ENCODE measurements at regions not wholly inside any gene's neighbourhood (a gene's known extent, or its start where the extent isn't known, plus 50 kb on each side); places are given as distances from the start of the nearest gene placed in this dataset.
"Not testable (repeated sequence)": the region's sequence is repeated elsewhere in the genome, so short reads cannot be mapped to it uniquely, and the experiment has no call there.

DNA sequence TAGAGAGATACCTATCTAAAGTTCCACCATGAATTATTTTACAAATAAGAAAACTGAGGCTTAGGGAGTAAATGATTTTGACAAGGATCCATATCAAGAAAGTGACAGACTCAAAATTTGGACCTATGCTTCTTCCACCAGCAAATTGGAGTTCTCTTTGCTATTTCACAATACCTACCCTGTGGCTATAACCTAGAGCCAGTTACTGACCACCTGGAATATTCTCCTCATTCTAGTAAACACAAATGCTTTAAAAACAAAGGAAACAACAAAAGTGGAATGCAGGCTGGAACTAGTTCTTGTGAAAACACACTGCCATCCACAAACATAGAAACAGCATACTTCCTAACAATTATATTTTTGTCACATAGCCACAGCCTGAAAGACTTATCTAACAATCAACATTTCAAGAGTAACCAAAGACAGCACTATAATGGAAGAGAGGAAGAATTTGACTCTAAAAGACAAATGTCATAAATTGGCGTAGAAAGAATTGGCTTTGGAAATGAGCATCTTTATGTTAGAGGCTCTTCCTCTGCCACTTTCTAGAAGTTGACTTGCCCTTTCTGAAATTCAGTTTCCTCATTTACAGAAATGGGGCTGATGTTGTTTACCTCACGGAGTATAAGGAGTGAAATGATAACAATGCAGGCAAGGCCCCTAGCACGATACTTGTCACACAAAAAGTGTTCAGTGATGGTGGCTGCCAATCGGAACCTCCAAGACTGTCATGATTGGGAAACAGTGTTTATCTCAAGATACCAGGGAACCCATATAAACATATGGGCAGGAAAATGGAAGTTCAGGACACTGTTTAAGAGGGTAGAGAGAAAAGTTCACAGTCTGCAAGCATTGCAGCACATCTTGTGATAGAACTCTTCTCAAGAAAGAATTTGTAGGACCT, 138.6 kb upstream of the LGR5 start:
- no peak for DNase-seq (ENCODE audit: low read depth)

- DNase-seq (ENCODE audit: low read depth), result no peak
These were observed 139.8 kb upstream of the LGR5 start for GRCh38 chr12:71299541-71300376.

- no peak for DNase-seq (ENCODE audit: low read depth)
These were observed 140.1 kb upstream of the TSPAN8 start for GRCh38 chr12:71297930-71298329.

DNA sequence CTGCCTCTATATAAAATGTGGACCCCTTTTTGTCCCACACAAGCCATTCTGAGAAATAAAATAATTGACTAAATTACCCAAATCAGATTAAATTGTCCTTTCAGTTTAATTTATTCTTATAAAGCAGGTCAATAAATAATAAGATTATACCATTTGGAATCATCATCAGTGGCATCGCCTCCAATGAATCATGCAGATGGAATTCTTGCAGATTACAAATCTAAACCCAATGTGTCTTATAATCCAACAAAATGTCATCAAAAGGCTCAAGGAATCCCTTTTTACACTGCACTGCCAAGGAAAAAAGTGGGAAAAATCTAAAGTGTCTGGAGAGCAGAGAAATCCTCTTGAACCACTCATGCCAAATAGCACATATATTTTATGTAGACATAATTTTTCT, 138.2 kb upstream of the TSPAN8 start:
- DNase-seq (ENCODE audit: low read depth), result no peak

- DNase-seq (ENCODE audit: low read depth), result no peak
These were observed 133.9 kb upstream of the TSPAN8 start for GRCh38 chr12:71291746-71292145.

- no peak for DNase-seq (ENCODE audit: low read depth)
These were observed 126.1 kb upstream of the TSPAN8 start for GRCh38 chr12:71283883-71284282.

DNA sequence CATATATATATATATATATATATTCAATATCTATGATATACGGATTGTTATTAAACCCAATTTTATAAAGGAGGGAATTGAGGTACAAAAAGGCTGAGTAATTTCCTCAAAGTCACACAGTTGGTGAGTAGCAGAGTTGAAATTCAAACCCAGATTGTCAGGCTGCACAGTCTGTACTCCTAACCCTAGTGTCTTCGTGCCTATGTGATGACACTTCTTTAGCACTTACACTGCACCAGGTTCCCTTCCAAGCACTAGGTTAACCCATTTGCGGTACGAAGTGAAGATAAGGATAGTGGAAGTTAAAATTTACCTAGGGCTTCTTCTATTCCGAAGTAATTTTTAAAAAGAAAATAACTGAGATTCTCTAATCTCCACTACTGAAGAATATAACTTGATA, 125.1 kb upstream of the TSPAN8 start:
- DNase-seq (ENCODE audit: low read depth), result no peak

GRCh38 chr12:71282020-71282419, 124.2 kb upstream of the TSPAN8 start:
- DNase-seq (ENCODE audit: low read depth), result no peak

DNA sequence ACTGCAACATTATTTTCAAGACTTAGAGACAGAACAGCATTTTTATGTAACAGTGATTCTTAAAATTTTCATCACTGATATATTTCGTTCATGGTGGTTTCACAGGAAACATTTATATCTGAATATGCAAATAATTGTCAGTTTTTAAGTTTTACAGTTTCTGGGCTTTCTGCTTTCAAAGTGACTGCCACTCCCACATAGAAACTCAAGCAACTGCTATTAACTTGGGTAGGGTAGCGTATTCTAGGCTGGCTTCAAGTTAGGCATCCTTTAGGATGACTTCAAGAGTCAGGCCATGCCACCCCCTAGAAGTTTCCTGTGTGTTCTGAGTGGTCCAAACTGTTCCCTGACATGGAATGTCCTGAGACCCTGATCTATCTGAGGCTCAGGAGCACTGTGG, 123.6 kb upstream of the TSPAN8 start:
- no peak for DNase-seq (ENCODE audit: low read depth)

DNA sequence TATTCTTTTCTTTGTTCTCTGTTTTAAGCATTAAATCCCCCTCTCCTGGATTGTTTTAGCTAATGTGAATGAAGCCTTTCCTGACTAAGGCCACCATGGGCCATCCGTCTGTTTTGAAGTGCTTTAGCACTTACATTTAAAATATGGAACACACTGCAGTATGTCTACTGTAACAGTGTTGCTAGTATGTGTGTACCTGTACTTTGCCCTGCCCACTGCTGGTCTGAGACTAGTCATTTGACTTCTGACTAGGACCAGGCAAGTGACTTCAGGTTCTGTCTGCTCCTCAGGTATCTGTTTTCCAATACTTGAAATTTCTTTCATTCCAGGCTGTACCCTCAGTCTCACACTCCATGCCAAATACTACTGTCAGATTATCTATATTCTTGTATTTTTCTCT, 120.1 kb upstream of the TSPAN8 start:
- no peak for DNase-seq (ENCODE audit: low read depth)

DNA sequence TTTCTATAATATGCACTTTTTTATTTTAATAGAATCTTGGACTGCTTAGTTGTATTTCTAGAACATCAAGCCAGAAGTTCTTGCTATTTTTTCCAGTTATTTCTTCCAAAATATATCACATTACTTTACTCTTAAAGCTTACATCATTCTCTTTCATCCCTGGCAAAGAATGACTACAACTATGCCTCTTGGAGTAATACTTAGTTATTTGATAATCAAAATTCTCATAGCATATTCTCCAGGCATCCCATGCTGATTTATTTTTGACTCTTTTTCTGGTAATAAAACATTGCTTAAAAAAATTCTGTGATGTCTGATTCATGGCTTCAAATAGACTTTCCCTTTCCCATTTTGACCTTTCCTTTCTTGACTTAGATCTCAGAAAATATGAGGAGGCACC, 118.7 kb upstream of the TSPAN8 start:
- no peak for DNase-seq (ENCODE audit: low read depth)

DNA sequence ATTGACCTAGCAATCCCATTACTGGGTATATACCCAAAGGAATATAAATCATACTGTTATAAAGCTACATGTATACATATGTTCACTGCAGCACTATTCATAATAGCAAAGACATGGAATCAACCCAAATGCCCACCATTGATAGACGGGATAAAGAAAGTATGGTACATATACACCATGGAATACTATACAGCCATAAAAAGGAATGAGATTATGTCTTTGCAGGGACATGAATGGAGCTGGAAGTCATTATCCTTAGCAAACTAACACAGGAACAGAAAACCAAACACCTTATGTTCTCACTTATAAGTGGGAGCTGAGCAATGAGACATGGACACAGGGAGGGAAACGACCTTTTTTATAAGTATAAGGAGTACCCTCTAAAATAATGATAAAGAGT, 113.0 kb upstream of the TSPAN8 start:
- not testable (repeated sequence) for DNase-seq (ENCODE audit: low read depth)

- no peak for DNase-seq (ENCODE audit: low read depth)
These were observed 112.3 kb upstream of the TSPAN8 start for GRCh38 chr12:71270057-71270456.

GRCh38 chr12:71269281-71269598, 111.4 kb upstream of the TSPAN8 start:
- no peak for DNase-seq (ENCODE audit: low read depth)

DNA sequence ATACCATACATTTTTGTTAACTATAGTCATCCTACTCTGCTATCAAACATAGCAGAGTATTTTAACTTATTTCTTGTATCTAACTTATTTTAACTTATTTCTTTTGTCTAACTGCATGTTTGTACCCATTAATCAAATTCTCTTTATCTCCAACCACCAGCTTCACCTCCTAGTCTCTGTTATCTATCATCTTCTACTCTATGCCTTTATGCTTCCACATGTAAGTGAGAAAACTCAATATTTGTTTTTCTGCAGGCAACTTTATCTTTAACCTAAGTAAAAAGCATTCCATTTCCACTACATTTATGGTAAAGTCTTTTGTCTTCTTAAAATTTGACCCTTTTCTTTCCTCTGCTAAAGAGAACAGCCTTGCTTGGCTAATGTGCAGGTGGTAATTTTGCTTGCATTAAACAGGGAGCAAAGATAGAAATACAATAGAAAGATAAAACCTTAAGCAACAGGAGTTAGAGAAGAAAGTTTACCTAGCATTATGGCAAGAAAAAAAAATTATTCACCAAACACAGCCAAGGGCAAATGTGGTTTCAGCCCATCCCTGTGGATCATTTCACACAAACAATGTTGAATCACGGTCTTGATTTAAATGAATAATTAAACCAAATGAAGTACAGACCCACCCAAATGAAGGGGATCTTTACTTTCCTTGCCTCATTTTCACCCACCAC, 110.9 kb upstream of the TSPAN8 start:
- no peak for DNase-seq (ENCODE audit: low read depth)

- DNase-seq (ENCODE audit: low read depth), result no peak
These were observed 108.8 kb upstream of the TSPAN8 start for GRCh38 chr12:71266606-71267005.

DNA sequence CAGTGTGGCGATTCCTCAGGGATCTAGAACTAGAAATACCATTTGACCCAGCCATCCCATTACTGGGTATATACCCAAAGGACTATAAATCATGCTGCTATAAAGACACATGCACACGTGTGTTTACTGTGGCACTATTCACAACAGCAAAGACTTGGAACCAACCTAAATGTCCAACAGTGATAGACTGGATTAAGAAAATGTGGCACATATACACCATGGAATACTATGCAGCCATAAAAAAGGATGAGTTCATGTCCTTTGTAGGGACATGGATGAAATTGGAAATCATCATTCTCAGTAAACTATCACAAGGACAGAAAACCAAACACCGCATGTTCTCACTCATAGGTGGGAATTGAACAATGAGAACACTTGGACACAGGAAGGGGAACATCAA, 107.9 kb upstream of the TSPAN8 start:
- not testable (repeated sequence) for DNase-seq (ENCODE audit: low read depth)

DNA sequence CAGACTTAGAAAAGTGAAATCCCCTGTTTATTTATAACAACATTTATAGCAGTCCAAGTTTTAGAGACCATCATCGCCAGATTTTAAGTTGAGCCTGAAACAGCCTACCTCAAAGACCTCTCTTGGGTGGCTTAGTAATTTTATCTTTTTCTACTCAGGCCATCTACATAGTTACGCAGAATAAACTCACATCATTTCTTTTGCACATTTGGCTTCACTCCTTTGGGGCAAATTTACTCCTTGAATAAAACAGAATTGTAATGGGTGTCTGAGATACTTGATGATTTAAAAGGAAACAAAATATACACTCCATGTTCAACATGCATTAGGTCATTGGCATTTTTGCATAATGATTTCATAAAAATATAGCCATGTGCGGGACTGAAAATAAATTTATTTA, 104.7 kb upstream of the TSPAN8 start:
- no peak for DNase-seq (ENCODE audit: low read depth)

DNA sequence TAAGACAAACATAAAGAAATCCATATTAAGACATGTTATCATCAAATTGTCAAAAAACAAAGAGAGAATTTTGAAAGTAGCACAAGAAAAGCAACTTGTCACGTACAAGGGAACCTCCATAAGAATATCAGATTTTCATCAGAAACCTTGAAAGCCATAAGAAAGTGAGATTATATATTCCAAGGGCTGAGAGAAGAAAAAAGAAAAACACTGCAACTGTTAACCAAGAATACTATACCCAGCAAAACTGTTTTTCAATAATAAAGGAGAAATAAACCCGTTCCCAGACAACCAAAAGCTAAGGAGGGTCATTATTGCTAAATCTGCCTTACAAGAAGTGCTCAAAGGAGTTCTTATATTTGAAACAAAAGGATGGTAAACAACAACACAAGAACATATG, 94.7 kb upstream of the TSPAN8 start:
- no peak for DNase-seq (ENCODE audit: low read depth)

- no peak for DNase-seq (ENCODE audit: low read depth)
These were observed 92.4 kb upstream of the TSPAN8 start for GRCh38 chr12:71250166-71250565.

GRCh38 chr12:71243370-71243769, 85.6 kb upstream of the TSPAN8 start:
- DNase-seq (ENCODE audit: low read depth), result no peak

DNA sequence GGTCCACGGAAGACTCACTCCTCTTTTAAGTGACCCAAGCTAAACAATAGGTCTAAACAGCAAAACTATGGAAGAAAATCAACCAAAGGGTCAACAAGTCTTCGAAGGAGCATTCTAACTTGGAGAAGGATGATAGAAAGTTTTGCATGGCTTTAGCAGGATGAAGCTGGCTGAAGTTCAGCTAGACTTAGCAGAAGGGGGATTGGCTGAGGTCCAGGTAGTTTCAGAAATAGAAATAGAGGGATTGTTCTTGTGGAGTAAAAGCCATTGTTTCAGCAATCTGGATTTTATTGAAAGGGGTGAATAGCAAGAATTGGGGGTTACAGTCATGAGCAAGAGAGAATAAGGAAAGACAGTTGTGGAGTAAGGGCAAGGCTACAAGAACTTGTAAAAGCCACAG, 84.7 kb upstream of the TSPAN8 start:
- DNase-seq (ENCODE audit: low read depth), result no peak

All from LHCN-M2 (cell line).